GM18858 (cell line): ENCODE measurements at regions not wholly inside any gene's neighbourhood (a gene's known extent, or its start where the extent isn't known, plus 50 kb on each side); places are given as distances from the start of the nearest gene placed in this dataset.

Experiments used
- ATAC-seq: cut with Tn5 transposase; IDR thresholded peaks from one replicate; pipeline ENCODE4 v1.9.1; 2021; ENCODE audit not compliant: unreplicated experiment

- ATAC-seq: no peak
Measured at GRCh38 chr11:116104498-116105174, 600.4 kb upstream of the CADM1 start.

- no peak for ATAC-seq
Measured at GRCh38 chr11:116101902-116102301, 597.7 kb upstream of the CADM1 start.

GRCh38 chr11:116100016-116100415 lies 595.8 kb upstream of the CADM1 start:
- ATAC-seq: no peak

GRCh38 chr11:116099541-116099940 lies 595.3 kb upstream of the CADM1 start:
- no peak for ATAC-seq

GRCh38 chr11:116096272-116096995 lies 592.2 kb upstream of the CADM1 start:
- ATAC-seq: no peak

GRCh38 chr11:116093481-116094270 lies 589.5 kb upstream of the CADM1 start:
- ATAC-seq: no peak

- ATAC-seq: no peak
Measured at GRCh38 chr11:116093065-116093464, 588.9 kb upstream of the CADM1 start.

- no peak for ATAC-seq
Measured at GRCh38 chr11:116086426-116086825, 582.2 kb upstream of the CADM1 start.

GRCh38 chr11:116085031-116085635 lies 580.9 kb upstream of the CADM1 start:
- no peak for ATAC-seq

- no peak for ATAC-seq
Measured at GRCh38 chr11:116084511-116084910, 580.3 kb upstream of the CADM1 start.

GRCh38 chr11:116082256-116082655 lies 578.0 kb upstream of the CADM1 start:
- no peak for ATAC-seq

- ATAC-seq: no peak
Measured at GRCh38 chr11:116079580-116079979, 575.4 kb upstream of the CADM1 start.

GRCh38 chr11:116078101-116078591 lies 573.9 kb upstream of the CADM1 start:
- ATAC-seq: no peak

GRCh38 chr11:116077092-116077491 lies 572.9 kb upstream of the CADM1 start:
- no peak for ATAC-seq

GRCh38 chr11:116073854-116074837 lies 569.9 kb upstream of the CADM1 start:
- ATAC-seq: peak; percentile 71

GRCh38 chr11:116072601-116073410 lies 568.6 kb upstream of the CADM1 start:
- ATAC-seq: no peak

- no peak for ATAC-seq
Measured at GRCh38 chr11:116072133-116072532, 567.9 kb upstream of the CADM1 start.

- no peak for ATAC-seq
Measured at GRCh38 chr11:116071241-116071640, 567.0 kb upstream of the CADM1 start.

GRCh38 chr11:116070520-116070919 lies 566.3 kb upstream of the CADM1 start:
- ATAC-seq: no peak
